Left hindlimb (tissue), 1 donor: ENCODE measurements at regions not wholly inside any gene's neighbourhood (a gene's known extent, or its start where the extent isn't known, plus 50 kb on each side); places are given as distances from the start of the nearest gene placed in this dataset.

Source experiments
- DNase-seq: peaks from one replicate; pipeline ENCODE4 v3.0.0-alpha.2; 2018

- no peak for DNase-seq
These were observed 1103.3 kb upstream of the B3GALT2 start for GRCh38 chr1:194289569-194290266.

DNA sequence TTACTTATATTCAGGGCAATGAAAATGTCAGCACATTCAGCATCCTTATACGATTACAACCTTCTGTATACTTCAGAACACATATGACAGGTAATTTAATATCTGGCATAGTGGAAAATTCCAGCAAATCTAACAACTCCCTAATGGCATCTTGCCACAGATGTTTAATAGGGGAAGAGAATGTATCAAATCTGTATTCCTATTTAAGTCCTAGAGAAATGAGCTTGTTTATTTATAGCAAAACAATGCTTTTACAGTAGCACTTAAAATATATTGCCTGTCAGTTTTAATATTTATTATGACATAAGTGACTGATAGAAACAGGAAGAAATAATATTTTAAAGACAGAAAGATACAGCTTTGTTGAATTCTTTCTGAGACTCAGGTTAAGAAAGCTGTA, 1101.8 kb upstream of the B3GALT2 start:
- DNase-seq, result no peak

DNA sequence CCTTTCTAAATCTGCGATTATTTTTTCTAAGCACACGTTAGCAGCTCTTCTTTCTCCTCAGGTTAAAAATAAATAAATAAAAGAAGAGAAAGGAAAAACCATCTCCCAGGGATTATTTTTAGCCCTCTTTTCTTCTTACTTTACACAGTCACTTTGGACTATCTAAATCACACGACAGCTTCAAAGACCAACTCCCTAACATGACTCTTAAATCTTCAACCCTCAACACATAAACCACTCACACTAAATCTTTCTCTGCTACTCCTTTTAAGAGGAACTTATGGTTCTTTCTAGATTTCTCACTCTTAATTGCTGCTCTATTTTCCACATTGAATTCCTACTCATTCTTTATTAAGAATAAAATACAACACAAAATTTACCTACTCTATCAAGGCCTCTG, 1095.0 kb upstream of the B3GALT2 start:
- DNase-seq, result no peak

DNA sequence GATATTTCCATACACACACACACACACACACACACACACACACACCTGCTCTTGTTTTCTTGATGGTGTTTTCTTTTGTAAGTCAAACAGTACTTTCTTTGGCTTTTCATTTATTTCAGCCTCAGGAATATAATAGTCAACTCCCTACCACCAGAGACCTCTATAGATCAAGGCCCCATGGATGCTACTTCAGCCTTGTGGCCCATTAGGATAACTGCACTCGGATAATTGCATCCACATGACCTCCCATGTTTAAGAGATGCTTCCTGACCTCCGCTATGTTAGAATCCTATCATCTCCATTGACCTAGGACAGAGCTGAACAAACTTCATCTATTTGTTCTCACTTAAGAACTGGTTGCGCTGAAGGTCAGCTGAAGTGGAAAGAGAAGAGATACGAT, 1094.0 kb upstream of the B3GALT2 start:
- no peak for DNase-seq

- no peak for DNase-seq
These were observed 1093.6 kb upstream of the B3GALT2 start for GRCh38 chr1:194279975-194280374.

DNA sequence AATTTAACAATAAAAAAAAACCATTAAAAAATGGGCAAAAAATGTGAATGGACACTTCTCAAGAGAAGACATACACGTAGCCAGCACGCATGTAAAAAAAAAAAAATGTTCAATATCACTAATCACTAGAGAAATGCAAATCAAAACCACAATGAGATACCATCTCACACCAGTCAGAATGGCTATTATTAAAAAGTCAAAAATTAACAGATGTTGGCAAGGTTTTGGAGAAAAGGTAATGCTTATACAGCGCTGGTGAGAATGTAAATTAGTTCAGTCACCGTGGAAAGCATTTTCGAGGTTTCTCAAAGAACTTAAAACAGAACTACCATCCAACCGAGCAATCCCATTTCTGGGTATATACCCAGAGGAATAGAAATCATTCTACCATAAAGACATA, 1091.5 kb upstream of the B3GALT2 start:
- no peak for DNase-seq

- DNase-seq, result no peak
These were observed 1087.2 kb upstream of the B3GALT2 start for GRCh38 chr1:194273660-194274059.

DNA sequence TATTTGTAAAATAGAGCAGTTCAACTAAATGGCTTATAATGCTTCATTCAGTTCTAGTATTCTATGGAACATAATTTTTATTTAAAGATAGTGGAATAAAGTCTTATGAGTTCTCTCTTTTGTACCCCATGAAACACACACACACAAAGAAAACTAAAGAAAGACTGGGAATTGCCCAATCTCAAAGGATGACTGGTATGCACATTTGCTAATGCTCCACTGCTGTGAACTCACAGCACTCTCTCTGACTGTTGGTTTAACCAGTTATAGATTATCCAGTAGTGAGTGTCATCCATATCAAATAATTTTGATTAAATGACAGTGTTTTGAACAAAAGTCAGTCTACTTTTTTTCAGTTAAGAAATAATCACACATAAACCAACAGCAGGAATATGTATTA, 1082.4 kb upstream of the B3GALT2 start:
- DNase-seq, result no peak

DNA sequence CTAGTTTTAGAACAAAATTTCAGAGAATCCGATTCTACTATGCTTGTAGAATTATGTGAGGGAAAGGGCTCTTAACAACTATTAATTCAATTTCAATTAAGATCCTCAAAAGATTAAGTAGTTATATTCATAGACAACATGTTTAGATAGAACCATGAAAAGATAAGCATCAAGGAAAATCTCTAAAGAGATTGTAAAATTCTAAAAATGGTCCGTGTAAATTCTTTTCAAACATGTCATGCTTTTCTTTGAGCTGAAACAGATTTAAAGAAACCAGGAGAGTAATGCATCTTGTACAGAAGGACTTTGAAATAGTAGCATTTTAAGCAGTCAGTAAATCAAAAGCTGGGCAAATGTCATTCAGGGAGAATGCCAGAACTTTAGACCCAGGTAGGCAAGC, 1080.6 kb upstream of the B3GALT2 start:
- DNase-seq, result no peak

DNA sequence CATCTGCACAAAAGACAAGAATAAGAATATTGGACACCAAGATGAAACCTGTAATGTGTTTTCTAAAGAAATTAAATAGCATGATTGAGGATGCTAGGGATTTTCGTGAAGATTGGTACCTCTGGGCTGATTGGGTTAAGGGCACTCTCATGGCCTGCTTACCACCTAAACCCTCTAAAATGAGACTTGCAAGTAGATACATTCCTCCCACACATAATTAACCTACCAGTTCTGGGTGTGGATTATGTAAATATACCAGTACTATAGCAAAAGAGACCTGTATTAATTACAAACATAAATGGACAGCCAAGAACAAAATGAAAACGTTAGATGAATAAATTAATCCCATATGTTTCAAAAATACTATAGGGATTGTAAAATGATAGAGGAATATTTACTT, 1069.6 kb upstream of the B3GALT2 start:
- DNase-seq, result no peak

DNA sequence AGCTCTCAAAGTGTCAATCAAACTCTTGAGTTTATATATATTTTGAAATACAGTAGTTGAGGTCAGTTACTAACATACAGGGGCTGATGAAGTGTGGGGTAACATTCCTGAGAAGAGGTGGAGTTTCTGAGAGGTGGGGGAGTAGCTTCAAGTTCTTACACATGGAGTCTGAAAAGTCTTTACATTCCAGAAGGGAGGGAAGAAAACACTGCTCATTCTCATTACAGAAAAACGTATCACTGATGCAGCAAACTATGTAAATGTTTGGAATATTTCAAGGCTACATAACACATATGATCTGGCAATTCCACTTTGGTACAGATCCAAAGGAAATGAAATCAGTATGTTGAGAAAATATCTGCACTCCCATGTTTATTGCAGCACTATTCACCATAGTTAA, 1065.8 kb upstream of the B3GALT2 start:
- DNase-seq, result no peak

GRCh38 chr1:194241215-194241614, 1054.8 kb upstream of the B3GALT2 start:
- no peak for DNase-seq

DNA sequence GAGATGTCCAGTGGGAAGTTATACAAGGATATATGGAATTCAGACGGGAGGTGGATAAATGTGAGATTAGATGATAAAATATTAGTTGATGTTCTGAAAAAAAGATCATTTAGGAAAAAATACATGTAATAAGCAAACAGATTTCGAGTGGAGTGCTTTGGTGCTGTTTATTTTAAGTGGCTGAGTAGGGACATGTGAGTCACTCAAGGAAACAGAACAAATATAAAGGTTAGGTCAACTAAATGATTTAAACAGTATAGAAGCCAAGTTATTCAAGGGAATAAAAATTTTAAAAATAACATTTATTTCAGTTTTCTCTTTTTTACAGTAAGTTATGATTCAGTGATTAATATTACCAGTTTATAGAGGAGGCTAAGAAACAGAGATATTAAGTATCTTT, 1046.7 kb upstream of the B3GALT2 start:
- DNase-seq, result no peak

GRCh38 chr1:194230351-194231144, 1044.1 kb upstream of the B3GALT2 start:
- DNase-seq, result no peak

DNA sequence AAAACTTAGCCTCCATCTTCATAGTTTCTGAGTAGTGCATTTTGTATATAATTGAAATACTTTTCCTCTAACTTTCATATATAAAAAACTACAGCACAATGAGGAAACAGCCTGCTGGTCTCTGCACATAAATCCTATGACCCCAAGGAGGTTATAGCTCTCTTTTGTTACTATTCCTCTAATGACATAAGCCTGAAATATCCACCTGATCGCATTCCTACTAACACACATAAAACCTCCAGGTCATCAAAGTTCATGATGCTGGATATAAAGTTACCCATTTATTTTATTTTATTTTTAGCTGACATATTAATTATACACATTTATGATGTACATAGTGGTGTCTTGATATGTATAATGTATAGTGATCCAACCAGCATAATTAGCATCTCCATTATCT, 1042.0 kb upstream of the B3GALT2 start:
- DNase-seq, result no peak

- DNase-seq, result no peak
These were observed 1040.7 kb upstream of the B3GALT2 start for GRCh38 chr1:194227161-194227560.

- no peak for DNase-seq
These were observed 1039.4 kb upstream of the B3GALT2 start for GRCh38 chr1:194225821-194226220.

DNA sequence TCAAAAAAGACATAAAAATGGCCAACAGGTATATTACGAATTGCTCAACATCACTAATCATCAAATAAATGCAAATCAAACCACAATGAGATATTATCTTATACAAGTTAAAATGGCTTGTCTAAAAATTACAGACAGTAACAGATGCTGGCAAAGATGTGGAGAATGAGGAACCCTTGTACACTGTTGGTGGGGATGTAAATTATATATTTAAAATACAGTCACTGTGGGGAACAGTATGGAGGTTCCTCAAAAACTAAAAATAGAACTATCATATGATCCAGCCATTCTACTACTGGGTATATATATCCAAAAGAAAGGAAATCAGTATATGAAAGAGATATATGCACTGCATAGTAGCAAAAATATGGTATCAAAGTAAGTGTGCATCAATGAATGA, 1037.2 kb upstream of the B3GALT2 start:
- no peak for DNase-seq

GRCh38 chr1:194215448-194215847, 1029.0 kb upstream of the B3GALT2 start:
- DNase-seq, result no peak

DNA sequence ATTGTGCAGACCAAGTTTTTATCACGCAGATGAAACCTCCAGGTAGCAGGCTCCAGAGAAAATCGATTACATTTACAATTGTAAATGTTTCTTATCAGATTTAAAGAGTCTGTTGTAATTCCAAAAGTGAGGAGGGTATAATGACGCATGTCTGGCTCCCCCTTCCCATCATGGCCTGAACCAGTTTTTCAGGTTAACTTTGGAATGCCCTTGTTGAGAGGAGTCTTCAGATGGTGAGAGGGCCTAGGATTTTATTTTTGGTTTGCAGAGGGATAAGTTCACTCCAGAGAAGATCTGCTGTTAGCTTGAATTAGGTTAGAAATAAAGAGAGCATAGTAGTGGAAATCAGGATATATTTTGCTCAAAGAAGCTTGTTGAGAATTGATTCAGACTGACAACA, 1028.3 kb upstream of the B3GALT2 start:
- no peak for DNase-seq

- no peak for DNase-seq
These were observed 1023.5 kb upstream of the B3GALT2 start for GRCh38 chr1:194209920-194210319.

DNA sequence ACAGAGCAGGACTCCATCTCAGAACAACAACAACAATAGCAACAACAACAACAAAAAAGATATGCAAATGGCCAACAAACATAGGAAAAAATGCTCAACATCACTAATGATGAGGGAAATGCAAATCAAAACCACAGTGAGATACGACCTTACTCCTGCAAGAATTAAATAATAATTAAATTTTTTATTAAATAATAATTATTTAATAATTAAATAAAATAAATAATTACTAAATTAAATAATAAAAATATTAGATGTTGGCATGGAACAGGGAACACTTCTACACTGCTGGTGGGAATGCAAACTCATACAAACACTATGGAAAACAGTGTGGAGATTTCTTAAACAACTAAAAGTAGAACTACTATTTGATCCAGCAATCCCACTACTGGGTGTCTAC, 1022.3 kb upstream of the B3GALT2 start:
- no peak for DNase-seq

- DNase-seq, result no peak
These were observed 1010.1 kb upstream of the B3GALT2 start for GRCh38 chr1:194196562-194196961.

- no peak for DNase-seq
These were observed 1008.3 kb upstream of the B3GALT2 start for GRCh38 chr1:194194724-194195123.

- no peak for DNase-seq
These were observed 998.6 kb upstream of the B3GALT2 start for GRCh38 chr1:194184974-194185373.
